ENCODE measurements at regions not wholly inside any gene's neighbourhood (a gene's known extent, or its start where the extent isn't known, plus 50 kb on each side); places are given as distances from the start of the nearest gene placed in this dataset.
"Not testable (repeated sequence)": the region's sequence is repeated elsewhere in the genome, so short reads cannot be mapped to it uniquely, and the experiment has no call there.

DNA sequence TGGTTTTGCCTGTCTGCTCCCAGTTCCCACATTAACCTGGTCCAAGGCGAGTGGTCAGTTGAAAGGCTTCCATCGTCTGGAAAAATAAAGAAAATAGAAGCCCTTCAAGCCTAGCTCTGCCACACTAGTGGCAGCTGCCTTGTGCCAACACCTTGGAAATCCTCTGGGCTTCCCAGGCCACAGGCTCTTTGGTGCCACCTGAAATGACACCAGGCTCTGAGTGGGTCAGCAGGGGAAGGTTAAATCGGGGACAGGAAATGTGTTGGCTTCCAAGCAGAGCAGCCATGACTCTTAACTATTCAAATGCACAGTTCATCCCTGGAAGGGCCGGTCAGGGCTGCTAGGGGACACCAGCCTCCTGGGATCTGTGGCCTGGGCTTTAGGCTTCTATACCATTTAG is 558.7 kb downstream of the MATN1 start:
- DNase-seq: no peak

DNA sequence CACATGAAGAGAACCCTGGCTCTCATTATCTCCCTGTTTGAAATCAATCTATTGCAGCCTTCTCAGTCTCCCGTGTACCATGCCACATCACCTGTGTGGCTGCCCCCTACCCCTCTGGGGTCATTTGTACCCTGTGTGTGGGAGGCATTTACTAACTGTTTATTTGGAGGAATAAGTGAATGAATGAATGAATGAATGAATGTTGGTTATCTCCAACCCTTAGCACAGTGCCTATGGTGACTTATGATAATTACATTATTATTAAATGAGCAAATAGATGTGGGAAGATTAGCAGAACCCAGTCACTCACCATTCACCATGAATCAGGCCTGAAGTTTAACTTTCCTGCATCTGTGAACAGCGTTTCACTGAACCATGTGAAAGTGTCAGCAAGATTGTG is 560.8 kb downstream of the MATN1 start:
- DNase-seq: no peak

DNA sequence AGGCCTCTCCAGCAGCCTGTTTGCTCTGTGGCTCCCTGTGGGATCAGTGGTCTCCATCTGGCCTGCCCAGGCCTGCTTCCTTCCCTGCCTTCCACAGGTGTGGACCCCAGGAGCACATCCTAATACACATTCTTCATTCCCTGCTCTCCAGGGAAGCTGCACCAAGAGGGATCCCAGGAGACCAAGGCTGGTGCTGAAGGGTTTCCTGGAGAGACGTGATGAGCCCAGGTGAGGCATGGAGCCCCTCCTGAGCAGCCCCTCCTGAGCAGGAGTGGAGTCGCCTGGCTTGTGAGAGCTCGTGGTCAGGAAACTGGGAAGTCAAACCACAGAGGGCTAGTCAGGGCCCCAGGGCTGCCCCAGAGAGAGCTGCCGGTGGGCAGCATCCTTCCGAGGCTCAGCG is 561.4 kb downstream of the MATN1 start:
- no peak for DNase-seq

DNA sequence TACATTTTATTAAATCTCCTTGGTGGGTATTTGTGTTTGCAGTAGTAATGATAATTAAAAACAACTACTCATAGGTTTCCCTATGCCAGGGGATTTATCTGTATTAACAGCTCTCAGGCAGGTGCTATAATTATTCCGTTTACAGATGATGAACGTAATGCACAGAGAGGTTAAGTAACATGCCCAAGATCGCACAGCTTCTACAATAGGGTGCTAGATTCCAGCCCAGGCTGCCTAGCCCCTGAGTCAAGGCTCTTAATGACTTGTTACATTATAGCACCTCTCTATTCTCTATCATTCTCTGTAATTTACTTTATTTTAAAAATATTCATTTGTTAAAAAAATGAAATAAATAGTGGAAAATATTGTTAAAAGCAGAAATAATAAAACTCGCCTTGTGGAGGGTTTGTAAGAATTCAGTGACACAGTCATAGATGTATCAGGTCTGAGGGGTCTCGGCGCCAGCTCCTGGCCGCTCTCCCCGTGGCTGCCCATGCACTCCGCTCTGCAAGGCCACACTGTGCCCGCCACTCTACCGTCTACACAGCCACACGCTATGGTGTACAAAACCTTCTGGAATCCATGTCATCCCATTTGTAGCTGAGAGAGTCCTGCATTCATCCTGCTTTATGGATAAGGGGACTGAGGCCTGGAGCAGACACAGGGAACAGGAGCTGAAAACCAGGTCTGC is 562.2 kb downstream of the MATN1 start:
- DNase-seq: no peak

DNA sequence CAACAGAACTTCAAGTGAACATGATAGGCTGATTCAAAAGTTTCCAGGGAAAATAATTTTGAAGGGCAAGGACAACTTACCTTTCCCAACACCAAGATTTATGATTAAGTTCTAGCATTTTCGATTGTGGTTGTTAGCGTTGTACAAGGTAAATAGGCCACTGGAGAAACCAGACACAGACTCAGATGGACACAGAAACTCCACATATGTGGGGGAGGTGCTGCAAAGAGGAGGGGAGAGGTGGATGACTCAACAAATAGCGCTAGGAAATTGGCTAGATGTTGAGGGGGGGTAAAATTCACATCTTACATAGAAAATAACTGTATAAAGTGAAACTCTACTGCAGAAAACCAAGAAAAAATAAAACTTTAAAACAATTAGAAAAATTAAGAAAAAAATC is 564.4 kb downstream of the MATN1 start:
- DNase-seq: no peak

DNA sequence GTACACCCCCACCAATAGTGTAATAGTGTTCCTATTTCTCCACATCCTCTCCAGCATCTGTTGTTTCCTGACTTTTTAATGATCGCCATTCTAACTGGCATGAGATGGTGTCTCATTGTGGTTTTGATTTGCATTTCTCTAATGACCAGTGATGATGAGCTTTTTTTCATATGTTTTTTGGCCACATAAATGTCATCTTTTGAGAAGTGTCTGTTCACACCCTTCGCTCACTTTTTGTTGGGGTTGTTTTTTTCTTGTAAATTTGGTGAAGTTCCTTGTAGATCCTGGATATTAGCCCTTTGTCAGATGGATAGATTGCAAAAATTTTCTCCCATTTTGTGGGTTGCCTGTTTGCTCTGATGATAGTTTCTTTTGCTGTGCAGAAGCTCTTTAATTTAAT is 567.7 kb downstream of the MATN1 start:
- DNase-seq: not testable (repeated sequence)

DNA sequence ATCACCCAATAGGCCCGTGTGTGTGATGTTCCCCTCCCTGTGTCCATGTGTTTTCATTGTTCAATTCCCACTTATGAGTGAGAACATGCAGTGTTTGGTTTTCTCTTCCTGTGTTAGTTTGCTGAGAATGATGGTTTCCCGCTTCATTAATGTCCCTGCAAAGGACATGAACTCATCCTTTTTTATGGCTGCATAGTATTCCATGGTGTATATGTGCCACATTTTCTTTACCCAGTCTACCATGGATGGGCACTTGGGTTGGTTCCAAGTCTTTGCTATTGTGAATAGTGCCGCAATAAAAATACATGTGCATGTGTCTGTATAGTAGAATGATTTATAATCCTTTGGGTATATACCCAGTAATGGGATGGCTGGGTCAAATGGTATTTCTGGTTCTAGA is 568.1 kb downstream of the MATN1 start:
- DNase-seq: not testable (repeated sequence)

DNA sequence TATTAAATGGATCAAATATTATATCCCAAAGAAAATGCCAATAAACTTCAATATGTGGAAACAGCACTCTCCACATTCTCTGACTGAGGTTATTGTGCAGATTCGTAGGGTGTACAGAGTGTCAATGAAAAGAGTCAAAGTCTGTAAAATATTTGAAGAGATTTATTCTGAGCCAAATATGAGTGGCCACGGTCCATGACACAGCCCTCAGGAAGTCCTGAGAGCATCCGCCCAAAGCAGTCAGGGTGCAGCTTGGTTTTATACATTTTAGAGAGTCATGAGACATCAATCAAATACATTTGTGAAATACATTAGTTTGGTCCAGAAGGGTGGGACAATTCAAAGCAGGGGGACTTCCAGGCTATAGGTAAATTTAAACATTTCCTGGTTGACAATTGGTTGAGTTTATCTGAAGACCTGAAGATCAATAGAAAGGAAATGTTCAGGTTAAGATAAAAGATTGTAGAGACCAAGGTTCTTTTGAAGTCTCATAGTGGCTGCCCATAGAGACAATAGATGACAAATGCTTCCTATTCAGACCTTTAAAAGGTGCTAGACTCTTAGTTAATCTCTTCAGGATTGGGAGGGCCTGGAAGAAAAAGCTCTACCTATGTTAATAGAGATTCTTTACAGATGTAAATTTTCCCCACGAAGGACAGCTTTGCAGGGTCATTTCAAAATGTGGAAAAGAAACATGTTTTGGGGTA is 569.5 kb downstream of the MATN1 start:
- DNase-seq: no peak

DNA sequence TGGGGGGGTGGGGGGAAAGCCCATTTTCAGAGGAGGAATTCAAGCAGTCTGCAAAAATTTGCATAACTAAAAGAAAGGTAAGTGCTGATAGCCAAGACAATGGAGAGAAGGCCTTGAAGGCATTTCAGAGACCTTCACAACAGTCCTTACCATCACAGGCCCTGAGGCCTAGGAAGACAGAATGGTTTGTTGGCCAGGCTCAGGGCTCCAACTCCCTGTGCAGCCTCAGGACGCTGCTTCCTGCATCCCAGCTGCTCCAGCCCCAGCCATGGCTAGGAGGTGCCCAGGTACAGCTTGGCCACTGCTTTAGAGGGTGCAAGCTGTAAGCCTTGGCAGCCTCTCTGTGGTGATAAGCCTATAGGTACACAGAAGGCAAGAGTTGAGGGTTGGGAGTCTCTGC is 571.6 kb downstream of the MATN1 start:
- DNase-seq: no peak

DNA sequence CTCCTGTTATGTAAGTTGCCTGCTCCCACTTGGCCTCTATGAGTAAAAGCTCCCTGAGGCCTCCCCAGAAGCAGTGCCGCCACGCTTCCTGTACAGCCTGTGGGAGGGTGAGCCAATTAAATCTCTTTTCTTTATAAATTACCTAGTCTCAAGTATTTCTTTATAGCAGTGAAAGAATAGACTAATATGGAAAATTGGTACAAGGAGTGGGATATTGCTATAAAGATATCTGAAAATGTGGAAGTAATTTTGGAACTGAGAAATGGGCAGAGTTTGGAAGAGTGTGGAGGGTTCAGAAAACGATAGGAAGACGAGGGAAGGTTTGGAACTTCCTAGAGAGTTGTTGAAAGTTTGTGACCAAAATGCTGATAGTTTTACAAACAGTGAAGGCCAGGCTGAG is 572.3 kb downstream of the MATN1 start:
- no peak for DNase-seq

DNA sequence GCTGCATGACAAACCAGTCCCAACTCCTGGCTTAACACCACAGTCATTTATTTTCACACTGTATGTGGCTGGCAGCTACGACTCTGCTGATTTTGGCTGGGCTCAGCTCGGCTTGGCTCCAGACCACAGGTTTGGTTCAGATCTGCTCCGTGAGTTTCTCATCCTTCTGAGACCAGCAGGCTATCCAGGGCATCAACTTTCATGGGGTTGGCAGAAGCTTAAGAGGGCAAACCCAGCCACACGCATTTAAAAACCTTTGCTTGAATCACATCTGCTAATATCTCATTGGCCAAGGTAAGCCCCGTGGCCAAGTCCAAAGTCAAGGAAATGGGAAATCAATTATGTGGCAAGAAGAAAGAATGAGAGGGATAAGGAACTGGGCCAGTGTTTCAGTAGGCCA is 574.2 kb downstream of the MATN1 start:
- DNase-seq: no peak

DNA sequence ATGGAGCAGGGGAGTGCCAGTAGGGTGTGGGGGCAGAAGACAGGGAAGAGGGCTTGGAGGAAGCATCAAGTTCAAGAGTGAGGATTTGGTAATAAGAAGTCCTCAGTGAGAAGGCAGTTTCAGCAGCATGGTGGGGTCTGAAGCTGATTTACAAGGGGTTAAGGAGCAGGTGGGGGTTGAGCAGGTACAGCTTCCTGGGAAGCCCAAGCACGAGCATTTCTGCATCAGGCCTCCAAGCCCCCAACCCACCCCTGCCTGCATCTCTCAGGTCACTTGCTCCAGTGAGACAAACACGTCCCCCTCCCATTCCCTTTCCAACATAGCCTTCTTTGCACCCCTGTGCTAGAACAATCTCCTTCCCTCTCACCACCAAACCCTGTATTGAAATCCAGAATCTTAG is 574.7 kb downstream of the MATN1 start:
- DNase-seq: no peak

DNA sequence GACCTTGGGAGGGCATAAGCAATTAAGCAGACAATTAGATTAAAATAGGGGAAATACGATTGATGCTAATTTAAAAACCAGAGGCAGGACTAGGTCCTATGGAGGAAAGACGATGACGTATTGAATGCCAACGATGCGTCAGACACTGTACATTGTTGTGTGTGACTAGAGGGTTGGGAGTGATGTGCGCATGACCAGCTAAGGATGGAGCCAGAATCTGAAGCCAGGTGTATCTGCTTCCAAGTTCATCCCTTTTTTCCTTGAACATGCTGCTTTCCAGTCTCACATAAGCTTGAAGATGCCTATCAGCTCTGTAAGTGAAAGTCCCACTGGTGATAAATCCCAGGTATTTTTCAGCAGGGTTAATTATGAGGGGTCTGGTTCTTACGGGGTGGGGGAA is 576.2 kb downstream of the MATN1 start:
- DNase-seq: no peak

DNA sequence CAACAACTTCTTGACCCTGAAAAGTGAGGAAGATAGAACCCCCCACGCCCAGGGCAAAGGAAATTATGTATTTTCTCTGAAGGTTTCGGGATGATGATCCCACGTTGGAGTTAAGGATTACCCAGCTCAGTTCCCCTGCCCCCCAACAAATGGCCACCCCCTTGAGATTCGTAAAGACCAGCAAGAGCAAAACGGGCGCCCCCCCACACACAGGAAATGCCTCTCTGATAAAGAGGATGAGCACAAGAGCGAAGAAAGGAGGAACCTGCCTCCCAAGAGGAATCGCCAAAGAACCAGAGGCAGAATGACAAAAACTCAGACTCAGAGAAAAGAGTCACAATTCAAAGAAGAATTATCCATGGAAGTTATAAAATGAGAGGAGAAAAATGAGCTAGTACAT is 576.9 kb downstream of the MATN1 start:
- no peak for DNase-seq

DNA sequence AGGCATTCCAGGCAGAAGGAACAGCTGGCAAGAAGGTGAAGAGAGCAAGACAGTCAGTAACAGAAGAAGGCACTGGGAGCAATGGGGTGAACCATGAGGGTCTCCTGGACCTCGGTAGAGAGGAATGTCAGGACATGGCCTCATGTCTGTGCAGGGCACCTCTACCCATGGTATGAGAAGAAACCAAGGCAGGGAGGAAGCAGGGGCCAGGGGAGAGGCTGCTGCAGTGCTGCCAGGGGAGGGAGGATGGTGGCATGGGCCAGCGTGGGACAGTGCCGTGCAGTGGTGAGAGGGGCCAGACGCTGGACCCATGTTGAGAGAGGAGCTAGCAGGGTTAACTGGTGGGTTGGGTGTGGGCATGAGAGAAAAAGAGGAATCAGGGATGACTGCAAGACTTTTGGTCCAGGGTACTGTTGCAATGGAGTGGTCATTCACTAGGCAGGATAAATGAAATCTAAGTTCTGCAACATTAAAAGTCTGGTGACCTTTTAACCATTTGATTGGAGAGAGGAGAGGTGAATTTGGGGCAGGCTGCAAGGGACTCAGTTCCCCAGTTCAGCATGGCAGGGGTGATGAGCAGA is 577.6 kb downstream of the MATN1 start:
- DNase-seq: no peak

DNA sequence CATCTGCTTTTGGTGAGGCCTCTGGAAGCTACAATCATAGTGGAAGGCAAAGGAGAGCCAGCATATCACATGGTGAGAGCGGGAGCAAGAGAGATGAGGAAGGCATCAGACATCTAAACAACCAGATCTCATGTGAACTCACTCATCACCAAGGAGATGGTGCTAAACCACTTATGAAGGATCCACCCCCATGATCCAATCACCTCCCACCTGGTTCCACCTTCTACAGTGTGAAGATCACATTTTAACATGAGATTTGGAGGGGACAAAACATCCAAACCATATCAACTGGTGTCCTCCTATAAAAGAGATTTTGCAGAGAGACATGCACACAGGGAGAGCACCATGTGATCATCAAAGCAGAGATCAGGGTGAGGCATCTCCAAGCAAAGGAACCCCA is 578.6 kb downstream of the MATN1 start:
- no peak for DNase-seq

DNA sequence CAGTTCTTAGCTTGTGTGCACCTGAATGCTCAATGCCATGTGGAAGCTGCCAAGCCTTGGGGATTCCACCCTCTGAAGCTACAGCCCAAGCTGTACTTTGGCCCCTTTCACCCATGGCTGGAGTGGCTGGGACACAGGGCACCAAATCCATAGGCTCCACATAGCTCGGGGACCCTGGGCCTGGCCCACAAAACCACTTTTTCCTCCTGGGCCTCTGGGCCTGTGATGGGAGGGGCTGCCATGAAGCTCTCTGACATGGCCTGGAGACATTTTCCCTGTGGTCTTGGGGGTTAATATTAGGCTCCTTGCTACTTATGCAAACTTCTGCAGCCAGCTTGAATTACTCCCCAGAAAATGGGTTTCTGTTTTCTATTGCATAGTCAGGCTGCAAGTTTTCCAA is 579.9 kb downstream of the MATN1 start:
- DNase-seq: no peak

DNA sequence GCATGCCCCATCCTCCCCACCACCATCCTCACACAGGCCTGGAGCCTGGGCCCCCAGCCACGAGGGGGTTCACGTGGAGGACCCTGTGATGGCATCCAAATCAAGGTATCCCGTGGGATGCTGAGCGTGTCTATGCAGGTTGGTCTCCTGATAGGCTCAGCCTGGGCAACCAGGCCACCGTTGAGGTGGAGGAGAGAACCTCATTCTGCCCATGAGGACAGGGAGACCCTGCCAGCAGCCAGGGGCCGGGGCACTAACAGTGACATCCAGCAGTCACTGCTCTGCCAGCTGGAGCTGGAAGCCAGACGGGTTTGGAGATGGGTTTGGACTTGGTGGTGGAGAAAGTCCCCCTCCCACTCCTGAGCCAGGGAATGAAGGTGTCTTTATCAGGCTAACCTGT is 582.8 kb downstream of the MATN1 start:
- no peak for DNase-seq

DNA sequence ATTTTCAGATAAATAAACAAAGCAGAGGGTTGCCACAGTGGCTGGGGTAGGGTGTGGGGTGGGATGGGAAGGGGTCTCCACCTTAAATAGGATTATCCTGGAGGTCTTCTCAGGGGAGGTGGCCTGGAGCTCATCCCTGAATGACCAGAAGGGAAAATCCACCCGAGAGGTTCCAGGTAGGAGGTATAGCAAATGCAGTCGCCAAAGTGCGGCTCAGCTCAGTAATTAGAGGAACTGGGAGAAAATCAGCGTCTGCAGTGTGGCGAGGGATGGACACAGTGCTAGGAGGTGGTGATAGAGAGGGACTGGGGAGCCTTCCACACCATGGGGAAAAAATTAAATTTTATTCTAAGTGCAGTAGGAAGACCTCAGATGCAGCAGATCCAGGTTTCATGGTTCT is 584.5 kb downstream of the MATN1 start:
- no peak for DNase-seq

DNA sequence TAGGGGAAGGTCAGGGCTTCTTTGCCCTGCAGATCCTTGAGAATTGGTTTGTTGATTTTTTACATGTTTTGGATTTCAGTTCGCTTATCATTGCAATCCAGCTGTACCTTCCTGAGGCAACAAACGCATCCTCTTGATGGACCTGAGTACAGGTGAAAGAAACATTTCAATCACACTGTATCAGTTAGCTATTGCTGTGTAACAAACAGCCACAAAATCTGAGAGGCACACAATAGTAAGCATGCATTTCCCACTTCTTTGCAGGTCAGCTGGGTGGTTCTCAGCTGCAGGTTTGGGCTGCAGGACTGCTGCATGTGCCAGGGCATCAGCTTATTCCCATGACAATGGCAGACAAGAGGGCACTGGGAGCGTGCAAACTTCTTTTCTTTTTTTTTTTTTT is 586.4 kb downstream of the MATN1 start:
- DNase-seq: no peak

DNA sequence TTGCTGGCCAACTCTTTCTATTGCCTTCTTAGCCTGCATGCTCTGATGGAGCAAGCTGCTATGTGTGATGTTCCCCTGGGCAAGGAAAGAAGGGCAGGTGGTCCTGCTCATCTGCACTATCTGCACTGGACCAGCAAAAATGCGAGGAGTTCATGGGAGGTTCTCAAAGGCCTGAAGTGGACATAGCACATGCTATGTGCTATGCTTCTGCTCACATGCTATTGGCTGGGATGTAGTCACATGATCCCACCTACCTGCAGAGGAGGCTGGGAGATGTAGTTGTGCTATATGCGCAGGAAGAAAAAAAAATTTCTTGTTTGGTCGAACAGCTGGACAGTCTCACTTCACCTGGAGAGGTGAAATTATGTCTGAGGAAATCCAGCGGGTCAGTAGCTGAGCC is 587.7 kb downstream of the MATN1 start:
- no peak for DNase-seq

DNA sequence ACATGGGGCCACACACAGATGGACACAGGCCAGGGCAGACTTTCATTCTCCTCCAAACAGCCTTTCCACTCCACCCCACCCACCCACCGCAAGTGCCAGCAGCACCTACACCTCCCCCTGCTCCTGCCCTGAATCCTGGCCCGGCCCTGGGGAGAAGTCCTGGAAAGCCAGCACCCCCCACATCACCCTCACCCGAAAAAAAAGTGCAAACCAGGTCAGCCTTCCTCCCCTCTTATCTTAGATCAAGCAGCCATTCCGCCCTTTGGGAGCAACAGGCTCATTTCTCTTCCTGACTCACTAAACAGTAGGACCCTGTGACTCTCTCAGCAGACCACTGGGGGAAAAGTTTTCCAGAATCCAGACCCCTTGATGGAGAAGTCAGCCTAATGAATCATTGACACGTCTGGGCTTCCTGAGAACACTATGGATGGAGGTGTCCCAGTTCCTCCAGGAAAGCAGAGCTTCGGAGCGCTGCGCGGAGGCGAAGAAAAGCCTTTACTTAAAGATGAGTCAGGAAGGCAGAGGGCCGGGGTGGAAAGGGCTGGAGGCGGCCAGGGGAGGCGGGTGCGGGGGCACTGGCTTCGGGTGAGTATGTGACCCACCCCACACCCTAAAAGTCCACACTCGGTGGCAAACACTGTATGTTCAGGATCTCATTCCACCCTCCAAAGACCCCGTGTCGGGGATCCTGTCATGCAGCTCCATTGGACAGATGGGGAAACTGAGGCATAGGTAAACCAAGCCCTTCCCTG is 588.7 kb downstream of the MATN1 start:
- DNase-seq: no peak

DNA sequence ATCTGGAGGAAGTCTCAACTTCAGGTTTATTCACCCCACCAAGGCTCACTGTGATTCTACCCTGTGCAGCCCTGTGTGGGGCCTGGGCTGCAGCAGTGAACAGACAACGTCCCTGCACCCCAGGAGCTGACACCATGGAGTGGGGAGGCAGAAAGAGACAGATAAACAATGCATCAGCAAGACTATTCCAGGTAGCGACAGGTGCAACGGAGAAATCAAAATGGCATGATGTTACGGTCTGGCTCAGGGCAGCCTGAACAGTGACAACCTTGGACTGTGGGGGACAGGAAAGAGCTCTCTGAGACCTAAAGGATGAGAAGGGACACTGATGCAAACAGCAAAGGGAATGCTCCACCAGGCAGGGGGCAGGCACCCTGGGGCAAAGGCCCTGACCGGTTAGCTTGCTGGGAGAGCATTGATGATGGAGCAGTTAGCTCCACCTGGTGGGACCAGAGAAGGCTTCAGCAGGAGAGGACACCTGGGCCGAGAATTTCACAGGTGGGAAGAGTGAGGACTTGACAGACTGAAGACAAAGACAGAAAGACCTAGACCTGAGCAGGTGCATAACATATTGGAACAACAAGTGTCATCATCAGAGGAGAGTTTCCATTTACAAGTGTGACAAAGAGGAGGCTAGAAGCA is 589.9 kb downstream of the MATN1 start:
- DNase-seq: no peak

Measured in GDM1 (cell line).